HepG2 (cell line): ENCODE measurements at regions not wholly inside any gene's neighbourhood (a gene's known extent, or its start where the extent isn't known, plus 50 kb on each side); places are given as distances from the start of the nearest gene placed in this dataset.

ENCODE experiments used
- ARID2 ChIP-seq: sonication (generic); formaldehyde crosslinking; IDR thresholded peaks from 2 replicates; pipeline ENCODE4 v1.8.1; 2022; ENCODE audit warnings: mild to moderate bottlenecking, missing genetic modification reagents, borderline replicate concordance
- DMAP1 ChIP-seq: IDR thresholded peaks from 2 replicates; pipeline ENCODE4 v1.6.1; 2016
- ELF3 ChIP-seq: IDR thresholded peaks from 2 replicates; pipeline ENCODE4 v1.6.1; 2016; ENCODE audit warnings: missing genetic modification reagents, missing compliant biosample characterization
- GRHL1 ChIP-seq: sonication (generic); formaldehyde crosslinking; conservative IDR thresholded peaks from 2 replicates; pipeline ENCODE4 v1.8.0; 2022; ENCODE audit warnings: missing genetic modification reagents
- HNRNPUL1 ChIP-seq: fragments of 200-400 bp; formaldehyde crosslinking; IDR thresholded peaks from 2 replicates; pipeline ENCODE4 v1.6.1; 2017; ENCODE audit warnings: low read depth, mild to moderate bottlenecking, low read length, moderate library complexity
- MIXL1 ChIP-seq: IDR thresholded peaks from 2 replicates; pipeline ENCODE4 v1.6.1; 2016
- RARA ChIP-seq: IDR thresholded peaks from 2 replicates; pipeline ENCODE4 v1.6.1; 2016; ENCODE audit warnings: missing genetic modification reagents, missing compliant biosample characterization
- RCOR2 ChIP-seq: IDR thresholded peaks from 2 replicates; pipeline ENCODE4 v1.6.1; 2016; ENCODE audit warnings: missing biosample characterization, missing genetic modification reagents
- TBP ChIP-seq: sonication (generic); formaldehyde crosslinking; IDR thresholded peaks from 2 replicates; pipeline ENCODE4 v1.5.0; 2020; ENCODE audit warnings: missing genetic modification reagents
- ZBTB8A ChIP-seq: sonication (generic); formaldehyde crosslinking; IDR thresholded peaks from 2 replicates; pipeline ENCODE4 v1.4.0; 2020; ENCODE audit warnings: mild to moderate bottlenecking, low read depth, missing genetic modification reagents, borderline replicate concordance
- ZNF3 ChIP-seq: IDR thresholded peaks from 2 replicates; pipeline ENCODE4 v1.7.0; 2017; ENCODE audit warnings: inconsistent platforms
- ZNF33A ChIP-seq: sonication (generic); formaldehyde crosslinking; IDR thresholded peaks from 2 replicates; pipeline ENCODE4 v1.5.1; 2020; ENCODE audit warnings: missing genetic modification reagents, mild to moderate bottlenecking, moderate library complexity, borderline replicate concordance
- ZNF367 ChIP-seq: sonication (generic); formaldehyde crosslinking; IDR thresholded peaks from 2 replicates; pipeline ENCODE4 v1.4.0; 2020; ENCODE audit warnings: missing genetic modification reagents, borderline replicate concordance
- ZNF382 ChIP-seq: sonication (generic); formaldehyde crosslinking; IDR thresholded peaks from 2 replicates; pipeline ENCODE4 v1.5.0; 2020; ENCODE audit warnings: missing genetic modification reagents, mild to moderate bottlenecking, borderline replicate concordance
- ZNF574 ChIP-seq: sonication (generic); formaldehyde crosslinking; IDR thresholded peaks from 2 replicates; pipeline ENCODE4 v1.4.0; 2020; ENCODE audit warnings: missing genetic modification reagents
- TF ChIP-seq, protein P1 (sequence below): sonication (generic); formaldehyde crosslinking; IDR thresholded peaks from 2 replicates; pipeline ENCODE4 v1.4.0; 2020; ENCODE audit warnings: mild to moderate bottlenecking, low read depth, missing genetic modification reagents
- TF ChIP-seq, protein P2 (sequence below): sonication (generic); formaldehyde crosslinking; IDR thresholded peaks from 2 replicates; pipeline ENCODE4 v1.4.0; 2020; ENCODE audit warnings: mild to moderate bottlenecking, missing genetic modification reagents
- TF ChIP-seq, protein P3 (sequence below): sonication (generic); formaldehyde crosslinking; IDR thresholded peaks from 2 replicates; pipeline ENCODE4 v1.8.1; 2023; ENCODE audit warnings: mild to moderate bottlenecking, moderate library complexity, missing genetic modification reagents
- TF ChIP-seq, protein P4 (sequence below): sonication (generic); formaldehyde crosslinking; IDR thresholded peaks from 2 replicates; pipeline ENCODE4 v1.5.0; 2020; ENCODE audit warnings: mild to moderate bottlenecking, missing genetic modification reagents, borderline replicate concordance

GRCh38 chr13:40401911-40402776 is 264.3 kb downstream of the FOXO1 start (continued):
- TF ChIP-seq ZNF382 (CRISPR knock-in tag), result no peak
- TF ChIP-seq, protein P1, sequence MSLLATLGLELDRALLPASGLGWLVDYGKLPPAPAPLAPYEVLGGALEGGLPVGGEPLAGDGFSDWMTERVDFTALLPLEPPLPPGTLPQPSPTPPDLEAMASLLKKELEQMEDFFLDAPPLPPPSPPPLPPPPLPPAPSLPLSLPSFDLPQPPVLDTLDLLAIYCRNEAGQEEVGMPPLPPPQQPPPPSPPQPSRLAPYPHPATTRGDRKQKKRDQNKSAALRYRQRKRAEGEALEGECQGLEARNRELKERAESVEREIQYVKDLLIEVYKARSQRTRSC (CRISPR knock-in tag), result no peak
- no peak for TF ChIP-seq ZNF33A (CRISPR knock-in tag)
- TF ChIP-seq, protein P2, sequence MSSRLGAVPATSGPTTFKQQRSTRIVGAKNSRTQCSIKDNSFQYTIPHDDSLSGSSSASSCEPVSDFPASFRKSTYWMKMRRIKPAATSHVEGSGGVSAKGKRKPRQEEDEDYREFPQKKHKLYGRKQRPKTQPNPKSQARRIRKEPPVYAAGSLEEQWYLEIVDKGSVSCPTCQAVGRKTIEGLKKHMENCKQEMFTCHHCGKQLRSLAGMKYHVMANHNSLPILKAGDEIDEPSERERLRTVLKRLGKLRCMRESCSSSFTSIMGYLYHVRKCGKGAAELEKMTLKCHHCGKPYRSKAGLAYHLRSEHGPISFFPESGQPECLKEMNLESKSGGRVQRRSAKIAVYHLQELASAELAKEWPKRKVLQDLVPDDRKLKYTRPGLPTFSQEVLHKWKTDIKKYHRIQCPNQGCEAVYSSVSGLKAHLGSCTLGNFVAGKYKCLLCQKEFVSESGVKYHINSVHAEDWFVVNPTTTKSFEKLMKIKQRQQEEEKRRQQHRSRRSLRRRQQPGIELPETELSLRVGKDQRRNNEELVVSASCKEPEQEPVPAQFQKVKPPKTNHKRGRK (CRISPR knock-in tag), result no peak
- no peak for TF ChIP-seq ZNF3
- TF ChIP-seq RARA (CRISPR knock-in tag), result peak; percentile 39; the same call in 1 of the 2 replicates
- no peak for TF ChIP-seq GRHL1 (CRISPR knock-in tag)
- TF ChIP-seq, protein P3, sequence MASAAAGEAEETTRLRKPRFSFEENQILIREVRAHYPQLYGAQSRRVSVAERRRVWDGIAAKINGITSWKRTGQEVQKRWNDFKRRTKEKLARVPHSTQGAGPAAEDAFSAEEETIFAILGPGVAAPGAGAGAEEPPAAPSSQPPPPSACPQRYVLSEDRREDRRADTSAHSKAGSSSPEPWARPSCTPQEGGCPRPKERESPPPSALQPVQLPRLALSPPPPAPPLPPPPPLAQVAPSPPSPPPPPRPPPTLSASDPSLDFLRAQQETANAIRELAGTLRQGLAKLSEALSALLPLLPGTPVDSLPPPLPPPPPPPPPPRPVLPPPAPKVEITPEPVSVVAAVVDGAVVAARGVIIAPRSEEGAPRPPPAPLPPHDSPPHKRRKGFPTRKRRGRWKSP (CRISPR knock-in tag), result no peak
- no peak for TF ChIP-seq DMAP1 (CRISPR knock-in tag)
- TF ChIP-seq ZBTB8A (CRISPR knock-in tag), result no peak
- peak; percentile 81 for TF ChIP-seq ELF3 (CRISPR knock-in tag)
- TF ChIP-seq MIXL1 (CRISPR knock-in tag), result no peak
- TF ChIP-seq ZNF574 (CRISPR knock-in tag), result 0 out of 2 replicates have a peak, but pooled peaks have one; percentile 30
- no peak for TF ChIP-seq TBP
- TF ChIP-seq ARID2 (CRISPR knock-in tag), result no peak
- no peak for TF ChIP-seq HNRNPUL1
- TF ChIP-seq RCOR2 (CRISPR knock-in tag), result no peak
- no peak for TF ChIP-seq ZNF367 (CRISPR knock-in tag)
- TF ChIP-seq, protein P4, sequence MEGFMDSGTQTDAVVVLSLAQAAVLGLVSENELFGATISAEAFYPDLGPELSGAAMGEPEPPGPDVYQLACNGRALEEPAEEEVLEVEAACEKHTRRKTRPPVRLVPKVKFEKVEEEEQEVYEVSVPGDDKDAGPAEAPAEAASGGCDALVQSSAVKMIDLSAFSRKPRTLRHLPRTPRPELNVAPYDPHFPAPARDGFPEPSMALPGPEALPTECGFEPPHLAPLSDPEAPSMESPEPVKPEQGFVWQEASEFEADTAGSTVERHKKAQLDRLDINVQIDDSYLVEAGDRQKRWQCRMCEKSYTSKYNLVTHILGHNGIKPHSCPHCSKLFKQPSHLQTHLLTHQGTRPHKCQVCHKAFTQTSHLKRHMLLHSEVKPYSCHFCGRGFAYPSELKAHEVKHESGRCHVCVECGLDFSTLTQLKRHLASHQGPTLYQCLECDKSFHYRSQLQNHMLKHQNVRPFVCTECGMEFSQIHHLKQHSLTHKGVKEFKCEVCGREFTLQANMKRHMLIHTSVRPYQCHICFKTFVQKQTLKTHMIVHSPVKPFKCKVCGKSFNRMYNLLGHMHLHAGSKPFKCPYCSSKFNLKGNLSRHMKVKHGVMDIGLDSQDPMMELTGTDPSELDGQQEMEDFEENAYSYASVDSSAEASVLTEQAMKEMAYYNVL (CRISPR knock-in tag), result no peak
